GM18520 (cell line): ENCODE measurements at regions not wholly inside any gene's neighbourhood (a gene's known extent, or its start where the extent isn't known, plus 50 kb on each side); places are given as distances from the start of the nearest gene placed in this dataset.

Source experiments
- ATAC-seq: cut with Tn5 transposase; IDR thresholded peaks from one replicate; pipeline ENCODE4 v1.9.1; 2021; ENCODE audit not compliant: unreplicated experiment

DNA sequence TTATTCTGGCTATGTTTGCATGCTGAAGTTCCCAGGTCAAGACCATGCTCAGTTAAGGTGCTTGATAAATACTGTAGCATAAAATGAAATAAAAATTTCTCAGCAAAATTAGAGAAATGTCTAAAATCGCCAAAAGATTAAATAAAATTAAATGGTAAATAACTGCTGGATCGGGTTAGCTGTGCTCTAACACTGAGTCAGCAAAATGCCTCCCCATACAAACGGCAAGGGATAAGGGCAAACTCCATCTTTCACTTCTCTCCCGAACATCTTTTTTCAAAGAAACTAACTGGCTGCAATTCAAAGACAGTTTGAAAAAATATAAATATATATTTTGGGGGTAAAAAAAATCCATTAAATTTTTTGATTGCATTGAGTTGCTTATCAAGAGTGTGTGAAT lies 162.2 kb upstream of the ZFHX3 start:
- ATAC-seq: no peak

DNA sequence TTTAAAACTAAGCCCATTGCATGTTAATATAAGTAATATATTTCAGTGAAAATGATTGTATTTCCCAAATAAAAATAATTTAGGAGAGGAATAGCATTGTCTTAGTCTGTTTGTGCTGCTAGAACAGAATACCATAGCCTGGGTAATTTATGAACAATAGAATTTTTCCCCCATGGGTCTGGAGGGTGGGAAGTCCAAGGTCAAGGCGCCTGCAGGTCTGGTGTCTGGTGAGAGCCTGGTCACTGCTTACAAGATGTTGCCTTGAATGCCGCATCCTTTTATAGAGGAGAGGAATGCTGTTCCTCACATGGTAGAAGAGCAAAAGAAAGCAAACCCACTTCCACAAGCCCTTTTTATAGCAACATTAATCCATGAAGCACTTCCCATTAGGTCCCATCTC lies 161.3 kb upstream of the ZFHX3 start:
- no peak for ATAC-seq

DNA sequence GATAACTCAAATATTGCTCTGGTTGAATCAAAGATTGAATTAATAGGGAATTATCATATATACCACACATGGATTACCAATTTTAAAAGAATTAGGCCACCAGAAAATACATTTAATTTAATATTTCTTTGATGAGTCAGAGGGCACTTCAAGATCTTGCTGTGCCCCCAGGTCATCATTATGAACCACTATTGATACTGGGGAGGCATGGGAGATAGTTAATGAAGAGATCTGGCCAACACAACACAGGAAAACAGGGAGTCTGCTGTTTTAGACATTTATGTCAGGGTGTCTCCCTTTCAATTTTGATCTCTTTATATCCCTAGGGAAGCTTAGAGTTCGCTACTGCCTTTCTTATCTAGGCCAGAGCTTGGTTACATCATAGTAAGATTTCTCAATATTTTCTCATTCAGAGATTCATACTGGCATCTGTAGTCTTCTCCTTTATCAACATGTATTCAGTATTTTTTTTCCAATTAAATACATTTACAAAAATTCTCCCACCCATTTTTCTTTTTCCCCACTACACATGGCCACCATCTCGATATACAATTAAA lies 158.3 kb upstream of the ZFHX3 start:
- no peak for ATAC-seq

DNA sequence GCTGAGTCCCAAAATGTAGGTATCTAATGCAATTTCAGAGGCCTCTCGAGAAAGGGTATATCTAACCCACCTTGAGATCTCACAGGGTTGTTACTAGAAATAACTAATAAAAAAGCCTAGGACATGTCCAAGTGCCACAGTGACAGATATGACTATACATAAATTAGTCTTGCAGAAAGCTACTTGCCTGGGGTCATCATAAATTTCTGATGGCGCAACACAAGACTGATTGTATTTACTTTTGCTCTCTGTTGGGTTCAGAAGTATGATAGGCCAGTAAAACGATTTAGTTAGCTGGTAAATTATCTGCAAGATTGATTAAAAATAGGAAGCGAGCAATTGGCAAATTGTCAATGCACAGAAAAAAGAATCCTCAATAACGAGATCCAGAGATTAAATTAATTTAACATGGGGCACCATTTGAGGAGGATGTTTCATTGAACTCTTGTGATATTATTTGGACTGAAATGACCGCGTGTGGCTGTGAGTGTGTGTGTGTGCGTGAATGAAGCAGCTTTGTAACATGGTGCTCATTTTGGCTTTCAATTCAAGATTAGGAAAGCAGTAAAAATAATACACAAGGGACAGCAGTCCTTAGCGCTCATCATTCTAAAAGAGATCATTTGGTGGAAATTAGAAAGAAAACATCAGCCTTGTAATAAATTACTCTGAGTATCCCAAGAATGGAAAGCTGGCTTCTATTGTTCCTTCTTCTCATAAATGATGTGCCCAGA lies 157.4 kb upstream of the ZFHX3 start:
- ATAC-seq: no peak

DNA sequence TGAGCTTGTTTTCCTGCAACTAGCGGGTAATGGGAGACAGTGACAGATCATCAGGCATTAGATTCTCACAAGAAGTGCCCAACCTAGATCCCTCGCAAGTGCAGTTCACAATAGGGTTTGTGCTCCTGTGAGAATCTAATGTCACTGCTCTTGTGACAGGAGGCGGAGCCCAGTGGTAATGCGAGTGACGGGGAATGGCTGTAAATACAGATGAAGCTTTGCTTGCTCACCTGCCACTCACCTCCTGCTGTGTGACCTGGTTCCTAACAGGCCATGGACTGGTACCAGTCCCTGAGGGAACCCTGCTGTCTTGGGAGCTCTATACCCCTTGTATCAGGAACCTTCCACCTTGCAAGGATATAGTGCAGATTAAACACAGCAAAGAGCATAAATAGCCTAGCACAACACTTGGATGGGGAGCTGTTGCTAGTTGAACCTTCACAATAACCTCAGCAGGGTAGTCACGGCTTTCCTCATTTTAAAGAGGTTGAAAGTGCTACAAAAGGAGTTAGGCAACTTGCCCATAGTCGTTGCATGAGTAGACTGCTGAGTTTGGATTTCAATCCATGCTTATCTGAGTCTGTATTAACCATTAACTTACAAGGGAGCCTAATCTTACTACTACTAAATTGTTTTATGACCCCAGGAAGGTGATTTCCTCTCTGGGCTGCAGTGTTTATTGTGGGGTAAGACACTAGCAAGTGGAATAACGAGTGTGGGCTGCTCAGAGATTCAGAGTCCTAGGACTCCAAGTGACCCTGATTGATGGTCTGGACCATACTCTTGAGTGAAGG lies 156.6 kb upstream of the ZFHX3 start:
- no peak for ATAC-seq

DNA sequence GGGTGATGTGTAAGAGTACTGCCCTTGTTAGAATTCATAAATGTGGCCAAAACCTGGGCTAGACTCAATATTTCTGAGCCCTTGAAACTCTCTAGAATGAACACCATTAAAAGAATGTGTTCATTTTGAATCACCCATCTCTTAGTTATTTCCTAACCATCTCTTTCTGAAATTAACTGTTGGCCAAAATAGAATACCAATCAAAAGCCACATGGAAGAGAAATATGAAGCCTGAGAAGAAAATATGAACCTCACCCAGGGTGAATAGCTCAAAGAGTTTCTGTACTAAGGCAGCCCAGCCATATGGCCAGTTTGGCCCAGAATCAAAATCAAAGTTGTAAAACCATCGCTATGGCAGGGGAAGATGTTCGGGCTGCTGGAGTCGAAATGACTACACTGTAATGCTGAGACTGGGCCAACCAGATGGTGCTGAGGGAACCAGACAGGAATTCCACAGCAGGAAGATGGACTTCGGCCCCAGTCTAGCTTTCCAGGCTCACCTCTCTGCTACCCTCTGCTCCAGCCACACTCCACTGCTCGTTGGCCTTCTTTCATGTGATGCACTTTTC lies 154.3 kb upstream of the ZFHX3 start:
- no peak for ATAC-seq

DNA sequence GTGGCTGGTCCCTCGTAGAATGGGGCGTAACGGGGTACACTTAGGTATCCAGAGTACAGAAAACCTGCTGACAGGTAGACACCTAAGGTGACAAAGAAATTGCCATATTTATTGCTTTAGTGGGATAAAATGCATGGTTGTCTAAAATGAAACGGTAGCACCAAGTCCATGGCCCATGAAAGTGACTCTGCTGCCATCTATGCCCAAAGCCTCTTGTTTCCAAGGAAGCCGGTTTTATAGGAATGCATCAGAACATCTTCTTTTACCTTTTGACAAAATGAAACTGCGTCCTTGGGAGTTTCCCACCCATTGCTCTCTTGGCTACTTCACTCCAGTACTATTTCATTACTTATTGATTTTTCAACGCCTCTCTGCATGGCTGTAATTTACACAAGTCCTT lies 151.3 kb upstream of the ZFHX3 start:
- ATAC-seq: no peak

GRCh38 chr16:73198481-73198880 lies 150.6 kb upstream of the ZFHX3 start:
- ATAC-seq: no peak

DNA sequence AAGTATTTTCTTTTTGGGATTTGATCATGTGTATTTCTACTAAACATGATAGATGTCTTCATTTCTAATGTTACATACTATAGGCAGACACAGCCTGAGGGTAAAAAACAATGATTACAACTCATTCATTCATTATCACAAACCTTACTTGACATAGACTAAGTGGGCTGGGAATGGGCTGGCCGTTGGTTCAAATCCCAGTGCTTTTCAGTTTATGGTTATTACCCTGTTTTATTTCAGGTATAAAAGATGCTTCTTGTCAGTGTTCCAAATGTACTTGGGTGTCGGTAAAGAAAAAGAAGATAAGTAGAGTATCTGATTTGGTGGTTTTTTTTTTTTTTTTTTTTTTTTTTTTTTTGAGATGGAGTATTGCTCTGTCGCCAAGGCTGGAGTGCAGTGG lies 149.7 kb upstream of the ZFHX3 start:
- ATAC-seq: no peak

DNA sequence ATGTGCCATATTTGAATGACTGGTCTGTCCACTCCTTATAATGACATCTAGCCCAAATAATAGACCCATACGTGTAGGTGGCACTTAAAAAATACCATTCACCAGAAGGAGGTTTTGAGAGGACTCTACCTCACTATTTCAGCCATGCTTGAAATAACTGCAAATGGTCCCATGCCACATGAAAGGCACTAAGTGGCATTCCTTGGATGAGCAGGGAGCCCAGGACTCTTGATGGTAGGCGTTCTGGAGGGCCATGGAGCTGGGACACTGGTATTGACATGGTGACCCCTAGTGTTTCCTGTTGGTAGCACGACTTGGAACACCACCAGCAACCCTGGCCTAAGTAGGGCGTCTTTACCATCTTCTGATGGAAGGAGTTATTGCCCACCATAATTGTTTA lies 148.7 kb upstream of the ZFHX3 start:
- no peak for ATAC-seq

GRCh38 chr16:73193464-73193863 lies 145.5 kb upstream of the ZFHX3 start:
- ATAC-seq: no peak

DNA sequence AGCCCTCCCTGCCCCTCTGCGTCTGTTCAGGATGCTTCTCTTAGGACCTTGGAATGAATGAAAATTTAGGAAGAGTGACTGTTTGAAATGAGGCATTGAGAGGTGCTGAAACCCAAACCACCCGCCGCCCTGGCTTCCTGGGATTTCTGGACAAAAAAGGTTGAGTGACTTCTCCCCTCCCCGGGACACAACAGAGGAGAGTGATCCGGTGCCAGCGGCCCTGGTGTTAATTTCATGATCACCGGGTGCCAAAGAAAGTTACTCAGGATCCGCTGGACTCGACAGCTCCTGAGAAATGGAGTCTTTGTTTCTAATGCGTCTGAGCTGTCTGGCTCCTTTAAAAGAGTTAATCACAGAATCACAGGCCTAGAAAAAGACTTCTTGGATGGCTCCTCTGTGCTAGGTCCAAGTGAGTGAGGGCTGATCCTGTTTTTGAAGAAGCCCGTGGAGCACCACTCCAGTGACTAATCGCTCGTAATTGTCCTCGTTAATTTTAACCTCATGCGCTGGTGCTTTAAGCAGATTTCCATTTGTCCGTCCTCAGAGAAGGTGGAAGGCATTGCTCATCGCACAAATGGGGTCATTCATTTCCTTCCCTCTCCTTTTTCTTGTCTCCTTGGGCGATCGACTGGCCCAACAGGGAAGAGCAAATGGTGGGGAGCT lies 144.4 kb upstream of the ZFHX3 start:
- ATAC-seq: no peak

DNA sequence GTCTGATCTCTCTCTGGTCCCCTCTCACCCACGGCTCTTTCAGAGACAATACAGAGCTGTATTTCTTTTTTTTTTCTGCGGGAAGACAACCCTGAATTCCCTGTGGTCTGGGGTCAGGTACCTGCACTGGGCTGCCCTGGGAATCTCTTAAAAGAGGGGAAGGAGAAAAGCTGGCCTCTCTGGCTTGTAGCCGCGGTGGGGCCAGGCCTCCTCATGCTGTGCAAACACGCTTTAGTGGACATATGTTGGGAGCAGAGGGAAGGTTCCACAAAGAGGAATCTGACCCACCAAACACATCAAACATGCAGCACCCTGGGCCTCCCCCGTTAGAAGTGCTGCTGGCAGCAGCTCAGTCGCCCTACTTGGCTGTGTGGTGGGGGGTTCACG lies 143.7 kb upstream of the ZFHX3 start:
- no peak for ATAC-seq

- ATAC-seq: no peak
These were observed 143.0 kb upstream of the ZFHX3 start for GRCh38 chr16:73190688-73191659.

DNA sequence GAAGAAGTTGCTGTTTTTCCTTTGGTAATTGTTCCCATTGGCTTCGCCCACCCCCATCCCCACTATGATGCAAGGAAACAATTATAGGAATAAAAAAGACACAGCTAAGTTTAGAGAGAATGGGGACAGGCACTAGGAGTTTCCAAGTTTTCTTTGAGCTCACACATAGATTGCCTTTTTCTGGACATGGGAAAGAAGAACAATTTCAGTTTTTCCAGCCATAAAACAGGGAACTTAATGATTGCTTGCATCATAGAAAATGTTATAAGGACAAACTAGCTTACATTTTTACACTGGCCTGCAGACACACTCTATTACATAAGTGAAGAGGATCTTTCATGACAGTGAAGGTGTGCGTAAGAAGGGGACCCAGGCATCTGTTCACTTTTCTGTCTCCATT lies 142.3 kb upstream of the ZFHX3 start:
- ATAC-seq: no peak

DNA sequence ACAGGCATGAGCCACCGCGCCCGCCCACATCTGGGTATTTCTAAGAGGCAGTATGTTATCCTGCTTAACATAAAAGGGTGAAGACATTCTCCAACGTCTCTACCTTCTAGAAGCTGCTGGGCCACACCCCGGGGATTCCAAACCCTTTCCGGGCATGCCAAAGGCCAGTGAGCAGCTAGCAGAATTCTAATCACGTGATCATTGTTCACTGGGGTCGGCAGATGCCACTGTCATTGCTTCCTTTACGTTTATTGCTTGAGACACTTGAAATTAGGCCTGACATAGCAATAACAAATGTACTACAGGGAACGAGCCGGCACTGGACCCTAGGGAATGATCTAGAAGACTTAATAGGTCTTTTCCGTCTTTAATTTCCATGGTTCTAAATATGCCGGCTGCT lies 141.2 kb upstream of the ZFHX3 start:
- no peak for ATAC-seq

DNA sequence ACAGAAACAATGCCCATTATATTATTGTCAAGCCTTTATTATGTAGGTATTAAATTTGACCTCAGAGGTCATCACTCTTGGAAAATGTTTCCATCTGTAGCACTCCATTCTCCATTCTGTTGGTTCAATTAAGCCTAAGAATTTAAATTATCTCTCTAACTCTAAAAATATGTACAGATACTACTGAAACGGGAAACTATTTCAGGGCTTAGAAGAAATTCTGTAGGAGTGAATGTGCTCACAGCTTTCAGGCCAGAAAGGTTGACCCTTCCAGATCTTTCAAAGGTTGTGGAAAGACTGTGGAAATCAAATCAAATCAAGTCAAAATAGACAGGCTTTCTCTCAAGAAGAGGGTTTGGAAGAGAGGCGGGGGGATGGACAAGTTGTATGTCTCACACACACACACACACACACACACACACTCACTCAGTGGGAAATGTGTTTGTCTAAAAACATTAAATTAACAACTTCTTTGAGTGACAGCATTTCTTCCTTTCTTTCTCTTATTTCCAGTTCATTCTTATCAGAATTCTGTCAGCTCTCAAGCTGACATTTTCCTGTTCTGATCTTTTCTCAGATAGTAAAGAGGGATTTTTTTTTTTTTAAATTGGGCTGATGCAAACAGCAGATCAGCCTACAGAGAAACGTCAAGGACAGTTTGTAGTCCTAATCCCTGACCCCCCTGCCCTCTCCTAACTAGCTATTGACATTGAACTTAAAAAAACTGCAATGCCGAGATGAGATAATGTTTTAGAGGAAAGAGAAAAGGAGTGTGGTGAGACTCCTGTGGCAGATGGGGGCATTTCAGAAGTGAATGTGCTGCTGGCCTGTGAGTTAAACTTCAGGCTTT lies 139.0 kb upstream of the ZFHX3 start:
- no peak for ATAC-seq

GRCh38 chr16:73185737-73186136 lies 137.8 kb upstream of the ZFHX3 start:
- no peak for ATAC-seq

DNA sequence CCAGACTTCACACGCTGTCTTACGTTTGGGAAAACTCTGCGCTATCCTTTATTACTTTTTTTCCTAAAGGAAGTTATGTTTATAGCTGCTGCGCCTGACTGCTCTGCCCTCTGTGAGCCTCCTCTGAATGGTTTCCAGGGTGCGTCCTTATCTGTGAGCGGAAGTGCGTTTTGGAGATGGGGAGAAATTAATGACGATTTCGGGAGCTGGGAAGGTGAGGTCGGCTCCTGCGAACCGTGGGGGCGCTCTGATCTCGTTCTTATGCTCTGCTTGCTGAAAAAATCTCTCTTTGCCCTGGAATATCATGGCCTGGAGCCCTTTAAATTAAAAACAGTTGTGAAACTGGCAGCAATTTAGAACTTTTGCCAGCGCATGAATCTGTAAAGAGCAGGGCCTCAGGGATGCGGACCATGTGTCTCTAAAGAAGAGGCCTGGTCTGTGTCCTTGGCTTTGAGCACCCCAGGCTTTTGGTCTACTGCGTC lies 135.7 kb upstream of the ZFHX3 start:
- no peak for ATAC-seq
